Lung (tissue), 11 donors: ENCODE measurements at regions not wholly inside any gene's neighbourhood (a gene's known extent, or its start where the extent isn't known, plus 50 kb on each side); places are given as distances from the start of the nearest gene placed in this dataset.

Source experiments
- ATAC-seq: fragments of 200-7000 bp; cut with Tn5 transposase; one replicate; pipeline ENCODE4 v1.9.1; 2020; ENCODE audit warnings: moderate number of reproducible peaks; ENCODE audit not compliant: insufficient read depth, low FRiP score
- DNase-seq, 3 donors: peaks; one replicate each; pipeline ENCODE4 v3.0.0-alpha.2; 2013 to 2017
- H3K27ac ChIP-seq, 2 donors: one replicate each; pipeline ENCODE4 v1.5.1; 2013; ENCODE audit warnings: mild to moderate bottlenecking in 2 of 2, moderate library complexity in 2 of 2, control low read depth in 1 of 2, inconsistent platforms in 1 of 2, low read depth in 1 of 2, low read length in 1 of 2
- H3K27me3 ChIP-seq, 3 donors: one replicate each; pipeline ENCODE4 v1.5.1; 2013; ENCODE audit warnings: low read length in 2 of 3; ENCODE audit not compliant: control insufficient read depth in 3 of 3, insufficient read depth in 3 of 3
- H3K36me3 ChIP-seq, 4 donors: one replicate each; pipeline ENCODE4 v1.5.1; 2013; ENCODE audit warnings: low read length in 4 of 4, mild to moderate bottlenecking in 1 of 4, moderate library complexity in 1 of 4; ENCODE audit not compliant: control insufficient read depth in 4 of 4, insufficient read depth in 4 of 4
- H3K4me1 ChIP-seq, 5 donors: one replicate each; pipeline ENCODE4 v1.5.1; 2013; ENCODE audit warnings: low read length in 5 of 5, mild to moderate bottlenecking in 2 of 5, moderate library complexity in 1 of 5; ENCODE audit not compliant: control insufficient read depth in 5 of 5, insufficient read depth in 5 of 5
- H3K4me3 ChIP-seq: one replicate; pipeline ENCODE4 v1.5.1; 2013; ENCODE audit warnings: mild to moderate bottlenecking, control low read depth, moderate library complexity
- H3K9ac ChIP-seq, 2 donors: one replicate each; pipeline ENCODE4 v1.5.1; 2013; ENCODE audit warnings: low read length in 2 of 2, control low read depth in 1 of 2; ENCODE audit not compliant: insufficient read depth in 1 of 2
- H3K9me3 ChIP-seq, 4 donors: one replicate each; pipeline ENCODE4 v1.5.1; 2013; ENCODE audit warnings: low read length in 3 of 4, mild to moderate bottlenecking in 1 of 4, moderate library complexity in 1 of 4; ENCODE audit not compliant: control insufficient read depth in 4 of 4, insufficient read depth in 3 of 4
- CTCF ChIP-seq: IDR thresholded peaks from 2 replicates; pipeline ENCODE4 v1.5.1; 2012; ENCODE audit warnings: mild to moderate bottlenecking; ENCODE audit errors: control extremely low read depth, extremely low read depth
- WGBS, 2 donors: extraction: QIAGEN DNeasy Blood & Tissue Kit; methylation state at CpG; one replicate each; pipeline ENCODE4 v1.1.7; 2013; 5-methylcytosine and 5-hydroxymethylcytosine counted together
- donor health status: control.
- donor health status: control.
- donor health status: Bipolar disorder and iron deficiency.
- donor health status: healthy.
- donor health status: DM: yes; HTN: yes; CAD: no.

GRCh38 chr9:2928411-2928810 is 84.5 kb upstream of the PUM3 start:
- Histone ChIP-seq H3K36me3 (no peaks in the 10 kb centered on the region), H3K9ac (no peak overlapping the region), H3K4me1 (no peaks in the 10 kb centered on the region), H3K4me3 (no peak overlapping the region), H3K27ac (no peak overlapping the region), H3K27me3 (peaks cover 0 to 4% (median 0%) of the 10 kb centered on the region in 3 donors), H3K9me3 (no peaks in the 10 kb centered on the region)
- no peak for TF ChIP-seq CTCF
- 87 to 92% methylated on average over 3 of the region's 3 CpGs for WGBS, 2 donors
- no peak for DNase-seq
- no peak for ATAC-seq

- Histone ChIP-seq H3K36me3 (no peaks in the 10 kb centered on the region), H3K27me3 (peaks cover 0 to 4% (median 4%) of the 10 kb centered on the region in 3 donors), H3K9ac (no peak overlapping the region), H3K9me3 (no peaks in the 10 kb centered on the region), H3K4me3 (no peak overlapping the region), H3K27ac (no peak overlapping the region), H3K4me1 (no peaks in the 10 kb centered on the region)
- DNase-seq (peak in 1 of 3 donors; percentile 7), ATAC-seq (no peak)
- no peak for TF ChIP-seq CTCF
- WGBS, 2 donors = 65 to 81% methylated on average over 5 of the region's 5 CpGs
Measured at GRCh38 chr9:2925016-2925415, 81.1 kb upstream of the PUM3 start.

- TF ChIP-seq CTCF = no peak
- 79 to 84% methylated on average over 3 of the region's 3 CpGs for WGBS, 2 donors
- Histone ChIP-seq H3K9me3 (no peaks in the 10 kb centered on the region), H3K27ac (no peak overlapping the region), H3K27me3 (peaks cover 0 to 4% (median 4%) of the 10 kb centered on the region in 3 donors), H3K4me1 (no peaks in the 10 kb centered on the region), H3K9ac (no peak overlapping the region), H3K4me3 (no peak overlapping the region), H3K36me3 (no peaks in the 10 kb centered on the region)
- ATAC-seq (no peak), DNase-seq (no peak)
Measured at GRCh38 chr9:2924380-2924768, 80.5 kb upstream of the PUM3 start.

- H3K9me3 ChIP-seq = no peaks in the 10 kb centered on the region
- no peaks in the 10 kb centered on the region for H3K36me3 ChIP-seq
- 58 to 75% methylated on average over 6 of the region's 6 CpGs for WGBS, 2 donors
- no peak for TF ChIP-seq CTCF
- DNase-seq (peak in 1 of 3 donors; percentile 7), ATAC-seq (no peak)
- no peaks in the 10 kb centered on the region for H3K4me1 ChIP-seq
- no peak overlapping the region for H3K9ac ChIP-seq
- no peak overlapping the region for H3K27ac ChIP-seq
- peaks cover 0 to 4% (median 4%) of the 10 kb centered on the region in 3 donors for H3K27me3 ChIP-seq
- H3K4me3 ChIP-seq = no peak overlapping the region
Measured at GRCh38 chr9:2923766-2924379, 80.0 kb upstream of the PUM3 start.
